NCI-H446 (cell line): ENCODE measurements at regions not wholly inside any gene's neighbourhood (a gene's known extent, or its start where the extent isn't known, plus 50 kb on each side); places are given as distances from the start of the nearest gene placed in this dataset.

Experiments
- DNase-seq, 2 experiments: peaks; one replicate each; lab custom pipeline; 2025; lab: John Stamatoyannopoulos, UW

DNA sequence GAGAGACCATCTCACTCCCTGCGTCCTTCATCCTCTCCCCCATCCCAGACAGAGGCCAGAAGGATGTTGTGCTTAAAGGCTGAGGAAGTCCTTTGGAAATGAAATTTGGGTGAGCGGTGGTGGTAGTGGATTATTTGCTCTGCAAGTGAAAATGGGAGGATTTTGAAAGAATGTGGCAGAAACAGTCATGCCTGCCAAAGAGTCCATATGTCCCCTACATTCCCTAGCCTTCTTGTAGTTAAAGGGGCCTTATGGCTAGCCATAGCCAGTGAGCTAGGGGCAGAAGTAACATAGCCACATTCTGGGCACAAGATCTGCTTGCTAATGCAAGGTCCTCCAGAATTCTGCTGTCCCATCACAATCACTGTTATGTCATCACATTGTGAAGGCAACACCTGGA is 360.2 kb upstream of the TSHZ3 start:
- no peak for DNase-seq

DNA sequence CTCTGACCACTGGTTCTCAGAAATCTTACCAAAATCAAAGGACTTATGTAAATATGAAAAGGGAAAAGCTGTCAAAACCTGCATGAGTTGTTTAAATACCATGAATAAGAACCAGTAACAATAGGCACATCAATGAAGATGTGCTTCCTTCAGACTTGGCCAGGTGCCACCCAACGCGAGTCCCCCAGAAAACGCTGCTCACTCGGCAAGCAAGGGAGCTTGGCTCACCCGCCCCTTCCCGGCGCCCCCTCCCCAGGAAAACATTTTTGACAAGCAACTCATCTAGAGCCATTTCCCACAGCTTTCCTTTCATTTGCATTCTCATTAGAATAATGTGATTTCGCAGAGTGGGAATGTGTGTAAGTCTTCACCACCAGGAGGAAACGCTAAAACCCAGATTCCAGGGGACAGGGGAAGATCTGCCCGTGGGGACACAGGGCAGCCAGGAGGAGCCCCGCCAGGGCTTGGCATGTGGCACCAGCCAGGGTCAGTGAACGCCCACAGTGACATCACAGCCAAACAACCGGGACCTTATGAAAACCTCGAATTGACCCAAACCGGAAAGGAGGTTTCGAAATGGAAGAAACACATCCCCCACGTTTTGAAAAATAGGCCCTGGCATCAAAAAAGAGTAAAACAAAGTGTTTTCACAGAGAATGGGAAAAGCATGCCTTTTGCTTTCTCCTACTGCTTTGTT is 366.2 kb upstream of the TSHZ3 start:
- DNase-seq, result no peak

DNA sequence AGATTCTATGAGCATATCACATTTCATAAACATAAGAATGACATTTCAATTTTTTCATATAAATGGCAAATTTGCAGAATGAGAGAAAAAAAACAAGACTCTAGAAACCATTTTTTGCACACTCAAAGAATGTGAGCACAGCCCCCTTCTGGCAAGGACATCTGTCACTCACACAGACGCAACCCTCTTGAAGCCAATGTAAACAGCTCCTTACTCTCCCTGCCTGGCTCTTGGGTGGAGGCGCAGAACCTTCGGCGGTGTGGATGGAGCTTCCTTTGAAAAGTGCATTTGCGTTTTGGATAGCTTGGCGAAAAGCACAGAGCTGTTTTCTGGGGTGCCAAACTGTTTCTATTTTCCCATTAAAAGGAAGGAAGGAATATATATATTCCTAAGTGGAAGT is 367.6 kb upstream of the TSHZ3 start:
- no peak for DNase-seq

DNA sequence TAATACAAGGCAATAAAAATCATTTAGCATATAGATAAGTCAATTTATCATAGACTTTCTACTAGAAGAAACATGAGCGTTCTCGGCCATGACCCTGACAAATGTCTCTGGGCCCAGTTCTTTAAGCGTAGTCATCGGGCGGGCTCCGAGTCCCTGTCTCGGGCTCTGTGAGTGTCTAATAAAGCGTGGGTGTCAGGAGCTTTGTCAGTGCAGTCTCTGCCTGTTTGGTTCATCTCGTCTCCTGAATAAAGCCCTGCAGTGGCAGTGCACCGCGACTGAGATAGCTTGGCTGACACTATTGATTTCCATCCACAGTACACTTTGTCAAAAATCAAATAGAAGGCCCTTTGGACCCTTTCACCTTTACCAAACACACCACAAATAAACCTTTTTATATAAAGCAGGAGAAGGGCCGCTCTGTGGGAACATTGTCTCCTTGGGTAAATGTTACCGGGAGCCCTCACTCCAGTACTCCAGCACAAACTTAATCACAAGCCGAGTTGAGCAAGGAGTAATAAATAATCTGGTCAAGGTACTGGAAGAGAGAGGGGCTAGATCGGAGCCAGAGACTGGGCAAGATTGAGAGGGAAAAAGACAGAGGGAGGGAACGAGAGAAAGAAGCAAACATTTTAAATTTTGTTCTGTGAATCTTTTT is 368.2 kb upstream of the TSHZ3 start:
- no peak for DNase-seq

DNA sequence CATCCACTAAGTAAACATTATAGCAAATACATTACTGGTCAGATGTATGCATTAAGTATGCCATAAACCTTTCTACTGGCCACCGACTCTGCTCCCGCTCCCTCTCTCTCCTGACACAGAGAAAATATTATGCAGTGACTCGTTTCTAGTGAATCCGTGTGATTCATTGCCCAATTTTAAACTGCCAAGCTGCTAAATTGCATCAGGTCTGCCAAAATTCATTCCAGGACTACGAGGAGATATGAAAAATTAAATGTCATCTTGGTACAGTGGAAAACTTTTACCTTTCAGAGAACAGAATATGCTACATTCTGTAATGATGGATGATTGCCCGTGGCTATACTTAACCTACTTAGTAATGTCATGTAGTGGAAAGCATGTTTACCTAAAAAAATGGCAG is 368.8 kb upstream of the TSHZ3 start:
- no peak for DNase-seq

DNA sequence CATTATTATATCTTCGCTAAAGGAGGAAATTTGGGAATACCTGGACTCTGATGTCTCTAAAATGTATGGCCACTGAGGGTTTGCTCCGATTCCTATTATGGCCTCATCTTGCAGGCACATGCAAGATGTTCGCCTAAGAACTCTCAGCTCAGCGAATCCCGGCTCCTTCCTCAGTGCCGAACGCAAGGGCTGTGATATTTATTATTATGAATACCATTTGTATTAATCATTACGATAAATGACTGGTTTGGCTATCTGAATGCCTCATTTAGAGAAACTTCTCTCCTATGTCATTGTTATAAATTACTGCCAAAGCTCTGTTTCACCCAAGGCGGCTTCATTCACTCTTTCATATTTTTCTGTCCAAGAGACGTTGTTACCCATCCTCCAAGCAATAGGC is 369.7 kb upstream of the TSHZ3 start:
- DNase-seq, result no peak

GRCh38 chr19:31723101-31723500 is 373.9 kb upstream of the TSHZ3 start:
- DNase-seq, result no peak

DNA sequence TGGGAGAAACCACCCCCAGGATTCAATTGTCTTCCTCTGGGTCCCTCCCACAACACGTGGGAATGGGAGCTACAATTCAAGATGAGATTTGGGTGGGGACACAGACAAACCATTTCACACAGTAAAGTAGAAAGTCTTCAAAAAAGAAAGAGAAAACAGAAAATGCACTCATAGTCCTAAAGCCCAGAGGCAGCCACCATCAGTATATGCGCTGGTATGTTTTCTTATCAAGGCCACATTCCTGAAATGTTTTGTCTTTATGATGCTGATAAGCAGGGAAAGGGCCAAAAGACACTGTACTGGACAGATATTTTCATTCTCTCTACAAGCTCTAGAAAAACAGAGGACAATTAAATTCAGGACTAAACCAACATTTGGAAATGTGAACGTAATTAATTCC is 375.8 kb upstream of the TSHZ3 start:
- no peak for DNase-seq

DNA sequence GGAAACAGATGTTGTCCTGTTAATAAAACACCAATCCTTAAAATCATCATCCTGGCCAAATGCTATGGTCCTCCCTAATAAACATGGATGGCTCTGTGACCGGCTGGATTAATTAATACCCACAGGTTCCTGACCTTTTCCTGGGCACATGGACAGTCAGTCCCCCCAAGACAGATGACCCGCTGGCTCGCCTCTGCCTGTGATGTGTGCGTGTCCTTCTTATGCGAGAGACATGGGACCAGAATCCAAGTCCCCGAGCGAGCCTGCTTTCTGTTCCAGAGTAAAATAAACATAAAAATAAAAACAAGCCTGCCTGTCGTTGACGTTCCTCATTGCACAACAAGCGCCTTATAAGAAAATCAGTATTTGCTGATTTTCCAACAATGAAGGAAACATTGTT is 378.3 kb upstream of the TSHZ3 start:
- DNase-seq, result no peak

DNA sequence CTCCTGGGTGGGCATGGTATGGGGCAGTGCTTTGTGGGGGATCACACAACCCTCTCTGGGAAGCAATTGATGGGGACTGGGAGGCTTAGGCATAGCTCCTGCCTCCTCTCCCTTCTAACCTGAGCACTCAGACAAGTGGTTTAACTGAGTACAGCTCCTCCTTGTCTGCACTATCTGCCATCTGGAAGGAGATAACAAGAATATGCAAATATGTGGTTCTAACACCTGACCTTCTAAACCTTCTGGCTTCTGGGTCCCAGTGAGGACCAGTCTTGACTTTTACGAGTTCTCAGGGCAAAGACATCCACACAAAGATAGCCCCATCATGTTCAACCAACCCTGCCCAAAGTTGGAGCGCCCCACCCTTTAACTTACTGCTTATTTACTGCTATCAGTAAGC is 381.0 kb upstream of the TSHZ3 start:
- DNase-seq, result no peak

GRCh38 chr19:31733591-31733990 is 384.4 kb upstream of the TSHZ3 start:
- no peak for DNase-seq

- no peak for DNase-seq
These were observed 393.0 kb upstream of the TSHZ3 start for GRCh38 chr19:31742249-31742648.

DNA sequence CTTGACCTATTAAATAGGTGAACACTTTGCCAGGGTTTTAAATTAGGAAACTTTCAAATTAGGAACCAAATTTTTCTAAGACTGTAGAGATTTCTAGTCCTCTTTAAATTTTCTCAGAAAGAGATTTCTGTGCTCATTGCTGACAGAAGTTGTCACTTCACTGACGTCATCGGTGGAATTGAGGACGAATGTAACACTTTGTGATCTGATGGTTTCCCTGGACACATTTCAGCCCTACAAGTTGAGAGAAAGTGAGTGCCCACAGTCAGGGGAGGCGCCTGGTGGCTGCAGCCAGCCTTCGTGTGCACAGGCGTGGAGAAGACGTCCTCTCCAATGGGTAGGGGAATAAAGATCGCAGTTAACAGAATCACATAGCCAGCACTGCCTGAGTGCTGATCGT is 396.5 kb upstream of the TSHZ3 start:
- DNase-seq, result no peak

DNA sequence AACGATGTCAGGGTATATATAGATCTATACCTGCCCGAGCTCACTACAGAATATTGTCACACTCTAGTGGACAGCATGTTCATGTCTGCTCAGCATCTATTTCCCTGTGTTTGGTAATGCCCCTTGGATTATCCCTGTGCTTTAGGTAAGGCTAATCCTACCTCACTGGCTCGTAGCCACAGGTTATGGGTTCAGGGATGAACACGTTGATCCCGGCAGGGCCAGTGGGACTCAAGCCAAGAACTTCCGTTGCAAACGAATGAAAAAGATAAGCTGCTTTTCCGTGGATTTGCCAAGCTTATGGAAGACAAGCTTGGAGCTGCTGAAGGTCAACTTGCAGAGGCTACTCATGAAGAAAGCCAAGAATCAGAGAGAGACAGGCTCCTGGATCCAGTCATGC is 400.0 kb upstream of the TSHZ3 start:
- DNase-seq, result no peak

DNA sequence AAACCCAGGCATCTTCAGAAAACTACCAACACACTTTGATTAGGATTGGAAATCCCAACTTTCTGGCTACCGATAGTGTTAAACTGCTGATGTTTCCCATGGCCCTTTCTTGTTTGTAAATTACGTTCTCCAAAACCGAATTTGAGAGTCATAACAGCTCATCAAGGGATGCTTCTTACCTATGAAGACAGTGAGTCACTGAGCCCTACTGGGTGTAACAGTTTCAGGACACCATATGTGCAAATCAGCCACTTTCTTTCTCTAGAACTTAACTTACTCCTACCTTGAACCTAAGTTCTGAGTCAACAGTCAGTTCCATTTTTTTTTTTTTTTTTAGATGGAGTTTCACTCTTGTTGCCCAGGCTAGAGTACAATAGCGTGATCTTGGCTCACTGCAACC is 410.1 kb upstream of the TSHZ3 start:
- no peak for DNase-seq

DNA sequence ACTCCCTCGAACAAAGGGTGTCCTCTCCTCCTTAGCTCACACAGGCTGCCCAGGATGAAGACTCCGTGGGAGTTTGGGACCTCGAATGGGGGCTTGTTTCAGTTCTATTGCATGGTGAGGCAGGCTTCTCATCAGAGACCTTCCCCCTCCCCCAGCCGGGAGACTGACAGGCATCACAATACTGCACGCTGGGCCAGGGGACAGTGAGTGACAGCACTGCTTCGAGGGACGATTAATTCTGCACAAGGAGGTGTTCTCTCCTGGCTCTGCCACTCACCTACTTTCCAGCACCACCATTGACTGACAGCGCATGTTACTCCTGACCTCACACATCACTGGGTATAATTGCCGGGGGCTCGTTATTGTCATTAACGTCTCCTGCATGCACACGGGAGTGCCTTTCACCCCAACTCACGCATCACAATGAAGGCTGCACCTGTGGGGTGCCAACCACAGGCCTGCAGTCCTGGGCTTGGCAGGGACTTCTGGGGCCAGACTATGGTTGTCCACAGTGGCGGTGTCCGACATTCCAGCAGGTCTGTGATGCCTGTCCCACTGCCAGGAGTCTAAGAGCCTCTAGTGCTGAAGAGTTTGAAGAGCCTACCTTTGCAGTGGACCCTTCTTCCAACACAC is 412.2 kb upstream of the TSHZ3 start:
- no peak for DNase-seq

- no peak for DNase-seq
These were observed 421.0 kb upstream of the TSHZ3 start for GRCh38 chr19:31770223-31770622.

GRCh38 chr19:31772915-31773314 is 423.7 kb upstream of the TSHZ3 start:
- DNase-seq, result no peak

- DNase-seq, result no peak
These were observed 432.3 kb upstream of the TSHZ3 start for GRCh38 chr19:31781542-31781941.

DNA sequence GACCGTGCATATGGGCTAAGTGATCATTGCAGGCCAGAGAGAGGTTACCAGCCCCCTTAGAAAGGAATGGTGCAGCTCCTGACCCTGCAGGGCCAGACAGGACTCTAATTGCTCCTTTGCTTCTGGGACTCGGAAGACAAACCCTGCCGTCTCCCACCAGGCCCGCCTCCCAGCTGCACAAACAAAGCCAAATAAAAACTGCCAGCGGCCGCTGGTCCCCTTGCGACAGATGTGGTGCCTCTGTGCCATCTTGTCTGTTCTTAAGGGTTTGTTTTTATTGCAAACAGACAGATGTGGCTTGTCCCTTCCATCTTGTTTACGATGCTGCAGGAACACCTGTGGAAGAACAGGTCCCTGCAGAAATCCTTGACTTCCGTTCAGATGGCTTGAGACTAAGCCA is 434.4 kb upstream of the TSHZ3 start:
- DNase-seq, result no peak

DNA sequence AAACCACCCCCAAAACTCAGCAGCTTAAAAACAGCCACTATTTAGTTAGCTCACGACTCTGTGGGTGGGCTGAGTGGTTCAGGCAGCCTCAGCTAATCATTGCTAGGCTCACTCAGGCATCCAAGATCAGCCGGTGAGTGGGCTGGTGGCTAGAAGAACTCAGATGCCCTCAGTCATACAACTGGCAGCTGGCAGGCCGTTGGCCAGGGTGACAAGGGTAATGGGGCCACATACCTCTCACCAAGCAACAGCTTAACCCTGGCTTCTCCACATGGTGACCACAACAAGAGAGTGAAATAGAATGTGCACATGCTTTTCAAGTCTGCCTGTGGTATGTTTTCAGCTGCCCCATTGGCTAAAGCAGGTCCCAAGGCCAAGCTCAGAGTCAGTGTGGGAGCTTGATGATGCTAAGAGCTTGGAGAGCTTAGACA is 435.4 kb upstream of the TSHZ3 start:
- DNase-seq, result no peak

- DNase-seq, result no peak
These were observed 452.4 kb upstream of the TSHZ3 start for GRCh38 chr19:31801611-31802010.

GRCh38 chr19:31803835-31804446 is 454.7 kb upstream of the TSHZ3 start:
- no peak for DNase-seq
